ENCODE measurements at regions not wholly inside any gene's neighbourhood (a gene's known extent, or its start where the extent isn't known, plus 50 kb on each side); places are given as distances from the start of the nearest gene placed in this dataset.

- TF ChIP-seq FOXA1 (IDR thresholded peaks at IDR 0.05): no peak
- no peak for TF ChIP-seq SP1 (IDR thresholded peaks at IDR 0.05)
- TF ChIP-seq ARNT (IDR thresholded peaks at IDR 0.05): no peak
- TF ChIP-seq FOXM1 (IDR thresholded peaks at IDR 0.05; ENCODE audit: borderline replicate concordance): no peak
- no peak for TF ChIP-seq HDGF (IDR thresholded peaks at IDR 0.05; ENCODE audit: borderline replicate concordance)
- TF ChIP-seq NFRKB (IDR thresholded peaks at IDR 0.05): no peak
- no peak for TF ChIP-seq CTBP1 (IDR thresholded peaks at IDR 0.05; ENCODE audit: borderline replicate concordance)
- TF ChIP-seq L3MBTL2 (conservative IDR thresholded peaks at IDR 0.05): no peak
- no peak for TF ChIP-seq SUZ12 (IDR thresholded peaks at IDR 0.05)
- no peak for TF ChIP-seq FOXK2 (IDR thresholded peaks at IDR 0.05)
- no peak for TF ChIP-seq ZNF384 (IDR thresholded peaks at IDR 0.05)
Observed at GRCh38 chr1:22228074-22228473, 85.2 kb upstream of the WNT4 start.
